Activated T-cell treated with anti-CD3 and anti-CD28 coated beads, Interleukin-2, amount 50 U/mL, for 4 hours (primary cell): ENCODE measurements at regions not wholly inside any gene's neighbourhood (a gene's known extent, or its start where the extent isn't known, plus 50 kb on each side); places are given as distances from the start of the nearest gene placed in this dataset.

Experiments
- ATAC-seq, 2 donors: fragments of 200-7000 bp; cut with Tn5 transposase; one replicate each; pipeline ENCODE4 v1.10.0; 2021
- DNase-seq: peaks from one replicate; pipeline ENCODE4 v3.0.0-alpha.2; 2020
- H3K27me3 Mint-ChIP-seq: one replicate; pipeline ENCODE4 v1.8.0; 2021; ENCODE audit warnings: low read depth, mixed read lengths
- H3K36me3 Mint-ChIP-seq: one replicate; pipeline ENCODE4 v1.8.0; 2022; ENCODE audit warnings: mixed read lengths; ENCODE audit not compliant: insufficient read depth
- H3K4me1 Mint-ChIP-seq: one replicate; pipeline ENCODE4 v1.8.0; 2021; ENCODE audit warnings: low read depth, mixed read lengths
- H3K4me3 Mint-ChIP-seq: one replicate; pipeline ENCODE4 v1.8.0; 2021; ENCODE audit warnings: mild to moderate bottlenecking, moderate library complexity, mixed read lengths
- H3K9me3 Mint-ChIP-seq: one replicate; pipeline ENCODE4 v1.8.0; 2021; ENCODE audit warnings: mixed read lengths

DNA sequence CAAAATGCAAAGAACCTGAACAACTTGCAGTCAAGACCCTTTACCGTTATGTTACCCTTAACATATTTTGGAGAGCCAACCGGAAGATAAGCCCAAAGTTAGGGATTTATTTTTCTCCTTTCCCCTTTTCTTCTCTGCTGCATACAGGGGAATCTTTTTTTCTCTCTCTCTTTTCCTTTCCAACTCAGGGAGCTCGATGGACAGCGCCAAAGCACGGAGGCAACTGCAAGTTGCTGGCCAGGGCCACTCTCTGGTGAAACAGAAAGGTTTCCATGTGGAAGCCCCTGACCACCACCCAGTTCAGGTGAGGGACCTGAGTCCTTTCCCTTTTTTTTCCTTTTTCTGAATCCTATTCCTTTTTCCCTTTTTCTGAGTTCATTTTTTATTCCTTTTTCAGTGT, 98.8 kb upstream of the COX10 start:
- ATAC-seq, result no peak
- Mint-ChIP-seq H3K9me3 (no peaks in the 10 kb centered on the region), H3K27me3 (no peaks in the 10 kb centered on the region), H3K4me1 (no peaks in the 10 kb centered on the region), H3K36me3 (no peaks in the 10 kb centered on the region), H3K4me3 (no peak overlapping the region)
- no peak for DNase-seq

GRCh38 chr17:13973960-13974651, 95.2 kb upstream of the COX10 start:
- Mint-ChIP-seq H3K36me3 (peaks cover 4% of the 10 kb centered on the region), H3K9me3 (no peaks in the 10 kb centered on the region), H3K4me3 (no peak overlapping the region), H3K4me1 (no peaks in the 10 kb centered on the region), H3K27me3 (no peaks in the 10 kb centered on the region)
- ATAC-seq (no peak), DNase-seq (no peak)

DNA sequence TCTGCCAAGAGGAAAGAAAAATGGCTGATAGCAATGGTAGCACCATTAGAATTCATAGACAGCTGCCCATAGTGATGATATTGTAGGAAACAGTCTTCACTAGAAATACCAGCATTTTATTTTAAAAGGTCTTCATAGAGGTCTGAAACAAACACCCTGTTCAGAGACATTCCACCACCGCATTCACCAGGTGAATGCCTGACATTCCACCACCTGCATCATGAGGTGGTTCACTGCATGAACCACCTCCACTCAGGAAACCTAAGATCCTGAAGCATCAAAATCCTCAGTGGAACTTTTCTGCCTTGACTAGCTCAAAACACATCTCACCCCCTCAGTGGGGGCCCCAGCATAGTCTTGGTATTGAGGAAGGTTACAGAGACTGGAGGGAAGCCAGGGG, 91.5 kb upstream of the COX10 start:
- Mint-ChIP-seq H3K27me3 (no peaks in the 10 kb centered on the region), H3K4me1 (no peaks in the 10 kb centered on the region), H3K36me3 (peaks cover 14% of the 10 kb centered on the region), H3K4me3 (no peak overlapping the region), H3K9me3 (no peaks in the 10 kb centered on the region)
- ATAC-seq (no peak), DNase-seq (no peak)

DNA sequence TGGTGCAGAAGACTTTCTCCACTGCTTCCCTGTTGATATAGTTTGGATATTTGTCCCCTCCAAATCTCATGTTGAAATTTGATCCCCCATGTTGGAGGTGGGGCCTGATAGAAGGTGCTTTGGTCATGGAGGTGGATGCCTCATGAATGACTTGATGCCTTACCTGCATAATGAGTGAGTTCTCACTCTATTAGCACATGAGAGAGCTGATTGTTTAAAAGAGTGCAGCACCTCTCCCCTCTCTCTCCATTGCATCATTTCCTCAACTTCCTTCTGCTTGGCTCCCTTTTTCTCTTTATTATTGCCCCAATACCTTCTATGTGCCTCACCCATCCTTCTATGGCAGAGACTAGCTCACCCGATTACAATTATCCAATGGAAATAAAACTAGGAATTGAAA, 90.8 kb upstream of the COX10 start:
- Mint-ChIP-seq H3K9me3 (no peaks in the 10 kb centered on the region), H3K4me3 (no peak overlapping the region), H3K27me3 (no peaks in the 10 kb centered on the region), H3K4me1 (no peaks in the 10 kb centered on the region), H3K36me3 (peaks cover 15% of the 10 kb centered on the region)
- ATAC-seq, result no peak
- no peak for DNase-seq

DNA sequence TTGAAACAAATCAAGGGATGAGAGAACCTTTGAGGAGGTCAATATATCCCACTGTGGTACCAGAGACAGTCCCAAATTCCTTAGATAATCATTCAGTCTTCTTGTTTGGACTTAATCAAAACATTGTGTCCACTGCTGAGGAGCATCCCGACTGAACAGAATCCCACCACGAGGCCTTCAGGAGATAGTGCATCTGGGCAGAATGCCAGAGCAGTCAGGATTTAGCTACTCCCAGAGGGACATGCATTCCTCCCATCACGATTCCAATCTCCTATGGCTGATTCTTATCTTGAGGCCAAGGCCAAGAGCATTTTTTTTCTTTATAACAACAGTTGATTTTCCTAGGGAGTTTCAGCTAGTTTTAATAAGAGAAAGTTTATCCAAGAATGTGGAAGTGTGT, 87.4 kb upstream of the COX10 start:
- no peaks in the 10 kb centered on the region for H3K27me3 Mint-ChIP-seq
- no peak for ATAC-seq
- no peaks in the 10 kb centered on the region for H3K9me3 Mint-ChIP-seq

GRCh38 chr17:13984956-13985355, 84.3 kb upstream of the COX10 start:
- Mint-ChIP-seq H3K4me1 (no peaks in the 10 kb centered on the region), H3K4me3 (no peak overlapping the region), H3K36me3 (peaks cover 13% of the 10 kb centered on the region), H3K9me3 (no peaks in the 10 kb centered on the region), H3K27me3 (no peaks in the 10 kb centered on the region)
- no peak for ATAC-seq
- DNase-seq, result no peak

More for the DNA sequence above, 87.4 kb upstream of the COX10 start:
- H3K4me3 Mint-ChIP-seq, result no peak overlapping the region
- H3K4me1 Mint-ChIP-seq, result no peaks in the 10 kb centered on the region
- peaks cover 16% of the 10 kb centered on the region for H3K36me3 Mint-ChIP-seq
- DNase-seq, result no peak

GRCh38 chr17:13986855-13987254, 82.4 kb upstream of the COX10 start:
- no peaks in the 10 kb centered on the region for H3K9me3 Mint-ChIP-seq
- H3K36me3 Mint-ChIP-seq, result peaks cover 11% of the 10 kb centered on the region
- ATAC-seq, result no peak
- no peak overlapping the region for H3K4me3 Mint-ChIP-seq
- H3K27me3 Mint-ChIP-seq, result no peaks in the 10 kb centered on the region
- no peaks in the 10 kb centered on the region for H3K4me1 Mint-ChIP-seq
- DNase-seq, result no peak

- ATAC-seq, result no peak
- Mint-ChIP-seq H3K4me1 (no peaks in the 10 kb centered on the region), H3K36me3 (peaks cover 9% of the 10 kb centered on the region), H3K9me3 (no peaks in the 10 kb centered on the region), H3K4me3 (no peak overlapping the region), H3K27me3 (no peaks in the 10 kb centered on the region)
- DNase-seq, result no peak
Measured at GRCh38 chr17:13989138-13989537, 80.2 kb upstream of the COX10 start.

DNA sequence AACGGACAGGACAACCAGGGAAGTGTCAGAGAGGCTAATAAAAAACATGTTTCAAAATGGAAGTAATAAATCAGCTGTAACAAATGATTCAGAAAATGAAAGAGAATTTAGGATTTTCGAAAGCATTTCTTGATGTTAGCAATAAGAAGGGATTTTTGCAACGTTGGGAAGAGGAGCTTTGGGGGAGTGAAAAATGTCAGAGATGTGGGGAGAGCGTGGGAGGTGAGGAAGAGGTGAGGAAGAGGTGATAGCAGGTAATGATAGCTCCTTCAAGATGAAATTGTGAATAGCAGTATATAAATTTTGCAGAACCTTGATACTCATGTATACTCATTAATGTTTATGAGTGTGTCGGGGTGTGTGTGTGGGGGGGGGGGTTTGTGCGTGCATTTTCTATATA, 76.2 kb upstream of the COX10 start:
- no peaks in the 10 kb centered on the region for H3K4me1 Mint-ChIP-seq
- DNase-seq (no peak), ATAC-seq (no peak)
- H3K27me3 Mint-ChIP-seq, result no peaks in the 10 kb centered on the region
- no peak overlapping the region for H3K4me3 Mint-ChIP-seq
- peaks cover 7% of the 10 kb centered on the region for H3K36me3 Mint-ChIP-seq
- H3K9me3 Mint-ChIP-seq, result no peaks in the 10 kb centered on the region

GRCh38 chr17:13994050-13994449, 75.3 kb upstream of the COX10 start:
- H3K4me1 Mint-ChIP-seq, result no peaks in the 10 kb centered on the region
- no peaks in the 10 kb centered on the region for H3K9me3 Mint-ChIP-seq
- H3K27me3 Mint-ChIP-seq, result no peaks in the 10 kb centered on the region
- H3K36me3 Mint-ChIP-seq, result peaks cover 7% of the 10 kb centered on the region
- H3K4me3 Mint-ChIP-seq, result no peak overlapping the region
- no peak for ATAC-seq
- no peak for DNase-seq

GRCh38 chr17:13995856-13996271, 73.4 kb upstream of the COX10 start:
- Mint-ChIP-seq H3K36me3 (peaks cover 8% of the 10 kb centered on the region), H3K9me3 (peaks cover 2% of the 10 kb centered on the region), H3K27me3 (no peaks in the 10 kb centered on the region)

DNA sequence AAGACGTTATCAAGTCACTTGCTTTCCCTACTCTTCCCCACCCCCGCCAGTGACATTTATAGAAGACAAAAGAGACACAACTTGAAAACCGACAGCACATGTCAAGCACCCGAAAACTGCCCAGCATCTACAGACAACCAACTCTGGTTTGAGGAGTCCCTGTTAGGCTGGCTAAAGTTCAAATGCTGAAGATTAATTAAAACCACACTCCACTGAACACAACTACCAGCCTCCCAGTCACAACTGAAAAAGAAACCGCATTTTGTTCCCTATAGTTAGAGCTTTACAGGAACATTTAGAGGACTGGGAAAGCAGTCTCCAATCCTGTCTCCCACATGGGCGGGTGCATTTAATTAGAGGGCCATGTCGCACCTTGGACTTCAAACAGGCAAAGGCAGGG, 73.0 kb upstream of the COX10 start:
- DNase-seq (no peak), ATAC-seq (no peak)
- peaks cover 11% of the 10 kb centered on the region for H3K36me3 Mint-ChIP-seq
- no peak overlapping the region for H3K4me3 Mint-ChIP-seq
- no peaks in the 10 kb centered on the region for H3K27me3 Mint-ChIP-seq
- H3K9me3 Mint-ChIP-seq, result peaks cover 6% of the 10 kb centered on the region
- H3K4me1 Mint-ChIP-seq, result no peaks in the 10 kb centered on the region

More at GRCh38 chr17:13995856-13996271, 73.4 kb upstream of the COX10 start:
- ATAC-seq (no peak), DNase-seq (no peak)
- no peaks in the 10 kb centered on the region for H3K4me1 Mint-ChIP-seq
- no peak overlapping the region for H3K4me3 Mint-ChIP-seq

- H3K4me1 Mint-ChIP-seq, result no peaks in the 10 kb centered on the region
- DNase-seq (no peak), ATAC-seq (no peak)
- no peaks in the 10 kb centered on the region for H3K27me3 Mint-ChIP-seq
- no peak overlapping the region for H3K4me3 Mint-ChIP-seq
- peaks cover 11% of the 10 kb centered on the region for H3K36me3 Mint-ChIP-seq
- peaks cover 6% of the 10 kb centered on the region for H3K9me3 Mint-ChIP-seq
Measured at GRCh38 chr17:13996748-13997147, 72.6 kb upstream of the COX10 start.

GRCh38 chr17:14004927-14005620, 64.2 kb upstream of the COX10 start:
- no peaks in the 10 kb centered on the region for H3K4me1 Mint-ChIP-seq
- no peak overlapping the region for H3K4me3 Mint-ChIP-seq

DNA sequence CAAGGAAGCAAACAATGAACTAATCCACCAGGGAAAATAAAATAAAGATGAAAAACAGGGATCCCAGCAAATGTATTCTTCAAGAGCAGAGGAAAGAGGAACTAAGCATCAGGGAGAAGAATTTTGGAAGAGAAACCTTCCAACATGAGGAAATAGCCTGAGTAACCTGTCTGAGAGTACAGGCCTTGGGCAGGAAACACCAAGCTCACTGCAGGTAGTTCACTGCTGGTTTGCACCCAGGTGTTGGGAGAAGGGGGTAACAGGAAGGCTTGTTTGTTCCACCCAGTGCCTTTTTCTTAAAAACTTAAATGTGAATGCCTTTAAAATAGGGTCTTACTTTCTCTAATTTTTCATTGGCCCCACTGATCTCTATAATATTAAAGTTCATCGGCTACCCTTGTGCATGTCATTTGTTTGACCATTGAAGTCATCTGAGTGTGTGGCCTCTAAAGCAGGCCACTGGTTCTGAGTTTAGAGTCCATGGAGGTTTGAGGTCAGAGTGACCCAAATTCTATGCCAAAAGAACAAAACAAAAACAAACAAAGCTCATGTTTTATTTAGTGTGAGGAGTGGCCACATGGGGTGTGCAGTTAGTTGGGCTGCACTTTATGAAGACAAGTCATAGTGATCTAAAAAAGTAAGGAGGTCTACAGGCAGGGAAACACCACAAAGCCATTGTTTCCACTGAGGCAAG, 62.9 kb upstream of the COX10 start:
- Mint-ChIP-seq H3K9me3 (no peaks in the 10 kb centered on the region), H3K27me3 (no peaks in the 10 kb centered on the region), H3K4me3 (no peak overlapping the region), H3K36me3 (no peaks in the 10 kb centered on the region), H3K4me1 (no peaks in the 10 kb centered on the region)
- no peak for ATAC-seq
- DNase-seq, result no peak

More at GRCh38 chr17:14004927-14005620, 64.2 kb upstream of the COX10 start:
- Mint-ChIP-seq H3K27me3 (no peaks in the 10 kb centered on the region), H3K36me3 (peaks cover 6% of the 10 kb centered on the region), H3K9me3 (peaks cover 6% of the 10 kb centered on the region)
- DNase-seq, result no peak
- no peak for ATAC-seq
